HCT116 (cell line): ENCODE measurements at regions not wholly inside any gene's neighbourhood (a gene's known extent, or its start where the extent isn't known, plus 50 kb on each side); places are given as distances from the start of the nearest gene placed in this dataset.
"Not testable (repeated sequence)": the region's sequence is repeated elsewhere in the genome, so short reads cannot be mapped to it uniquely, and the experiment has no call there.

Experiments
- ATAC-seq: fragments of 200-7000 bp; cut with Tn5 transposase; 2 replicates; pipeline ENCODE4 v1.9.1; 2020; ENCODE audit warnings: mild to moderate bottlenecking, moderate library complexity
- BruUV-seq: library from RNA; stranded (reverse); fragments of 400-500 nt; replicated peaks from 2 replicates; lab custom pipeline; 2021; lab: Mats Ljungman, UMichigan
- CTCF ChIA-PET: fragments of 300-600 bp; sonication (Branson Sonifier 250); formaldehyde crosslinking; loops from one replicate; lab custom pipeline; 2021; ENCODE audit warnings: antibody characterized with exemption; lab: Charles Lee
- POLR2A ChIA-PET: fragments of 300-600, 350-600 bp; sonication (Branson Sonifier 250); formaldehyde crosslinking; loops from one replicate; lab custom pipeline; 2021; ENCODE audit warnings: antibody characterized with exemption; lab: Charles Lee
- RAD21 ChIA-PET, 2 experiments: fragments of 300-600 bp; sonication (Branson Sonifier 250); formaldehyde crosslinking; loops; one replicate each; lab custom pipeline; 2023; ENCODE audit warnings: low total read pairs in 2 of 2; ENCODE audit not compliant: uncharacterized antibody in 2 of 2, unreplicated experiment in 2 of 2, low non-redundant PET in 1 of 2; lab: Charles Lee
- DNase-seq: peaks from one replicate; pipeline ENCODE4 v3.0.0-alpha.2; 2010; ENCODE audit warnings: low read depth, low spot score
- H2AFZ ChIP-seq: fragments of 200-600 bp; shearing (Covaris generic), sonication (generic); 2 replicates; pipeline ENCODE4 v1.6.1; 2017; ENCODE audit warnings: low read depth, mixed run types, mixed read lengths, antibody characterized with exemption, low read length; ENCODE audit not compliant: poor library complexity, severe bottlenecking
- H3K27ac ChIP-seq: 2 replicates; pipeline ENCODE4 v1.5.1; 2012; ENCODE audit warnings: low read depth, low read length
- H3K27me3 ChIP-seq: fragments of 200-600 bp; sonication (generic); 2 replicates; pipeline ENCODE4 v1.6.1; 2016; ENCODE audit warnings: mixed run types, low read length, mixed read lengths; ENCODE audit not compliant: insufficient read depth
- H3K36me3 ChIP-seq, 2 experiments: fragments of 200-500 bp in 1 of 2; fragments of 200-600 bp in 1 of 2; sonication (Bioruptor generic) in 1 of 2; sonication (generic) in 1 of 2; 2 replicates each; pipeline versions ENCODE4 v1.5.1 to v1.6.1; 2014 to 2016; ENCODE audit warnings: low read length in 2 of 2, inconsistent platforms in 1 of 2, mixed read lengths in 1 of 2, mixed run types in 1 of 2; ENCODE audit not compliant: insufficient read depth in 2 of 2, control insufficient read depth in 1 of 2
- H3K4me1 ChIP-seq, 2 experiments: fragments of 200-600 bp in 1 of 2; sonication (generic) in 1 of 2; 2 replicates each; pipeline versions ENCODE4 v1.5.1 to v1.6.1; 2012 to 2017; ENCODE audit warnings: low read length in 2 of 2, inconsistent platforms in 1 of 2, mild to moderate bottlenecking in 1 of 2, mixed read lengths in 1 of 2, mixed run types in 1 of 2, moderate library complexity in 1 of 2; ENCODE audit not compliant: insufficient read depth in 2 of 2, control insufficient read depth in 1 of 2
- H3K4me2 ChIP-seq: fragments of 200-600 bp; sonication (generic); 2 replicates; pipeline ENCODE4 v1.6.1; 2017; ENCODE audit warnings: mixed run types, low read length, mixed read lengths
- H3K4me3 ChIP-seq, 2 experiments: fragments of 200-600 bp in 1 of 2; sonication (generic) in 1 of 2; replicated peaks in 1 of 2; 2 replicates each; pipeline ENCODE4 v1.5.1; 2011 to 2016; ENCODE audit warnings: low read length in 2 of 2, control low read depth in 1 of 2, low read depth in 1 of 2, mild to moderate bottlenecking in 1 of 2, mixed read lengths in 1 of 2, mixed run types in 1 of 2
- H3K79me2 ChIP-seq: fragments of 200-600 bp; sonication (generic); 2 replicates; pipeline ENCODE4 v1.6.1; 2017; ENCODE audit warnings: mild to moderate bottlenecking, mixed run types, low read length, moderate library complexity, mixed read lengths; ENCODE audit not compliant: insufficient read depth
- H3K9ac ChIP-seq: fragments of 200-600 bp; sonication (generic); 2 replicates; pipeline ENCODE4 v1.6.1; 2016; ENCODE audit warnings: low read length, mixed read lengths
- H3K9me2 ChIP-seq: fragments of 200-600 bp; sonication (generic), shearing (Covaris generic); 2 replicates; pipeline ENCODE4 v1.6.1; 2017; ENCODE audit warnings: mixed run types, mild to moderate bottlenecking, moderate library complexity; ENCODE audit not compliant: insufficient read depth
- H3K9me3 ChIP-seq, 2 experiments: fragments of 200-500 bp in 1 of 2; fragments of 200-600 bp in 1 of 2; sonication (Bioruptor generic) in 1 of 2; sonication (generic) in 1 of 2; 2 replicates each; pipeline ENCODE4 v1.6.1; 2014 to 2017; ENCODE audit warnings: low read length in 2 of 2, mixed read lengths in 2 of 2, inconsistent platforms in 1 of 2, low read depth in 1 of 2, mild to moderate bottlenecking in 1 of 2, mixed run types in 1 of 2, moderate library complexity in 1 of 2; ENCODE audit not compliant: control insufficient read depth in 1 of 2, insufficient read depth in 1 of 2
- H4K20me1 ChIP-seq: fragments of 200-600 bp; sonication (generic), shearing (Covaris generic); 2 replicates; pipeline ENCODE4 v1.6.1; 2017; ENCODE audit warnings: mixed run types, mild to moderate bottlenecking, moderate library complexity; ENCODE audit not compliant: insufficient read depth
- ATF3 ChIP-seq: IDR thresholded peaks from 2 replicates; pipeline ENCODE4 v1.6.1; 2012
- CBX3 ChIP-seq: IDR thresholded peaks from 2 replicates; pipeline ENCODE4 v1.6.1; 2012; ENCODE audit warnings: low read depth
- EGR1 ChIP-seq: IDR thresholded peaks from 2 replicates; pipeline ENCODE4 v1.6.1; 2012; ENCODE audit warnings: low read depth
- ELF1 ChIP-seq: IDR thresholded peaks from 2 replicates; pipeline ENCODE4 v1.6.1; 2012; ENCODE audit warnings: low read depth, borderline replicate concordance
- EZH2 ChIP-seq: fragments of 200-600 bp; sonication (generic); IDR thresholded peaks from 2 replicates; pipeline ENCODE4 v1.6.1; 2017; ENCODE audit warnings: antibody characterized with exemption, mixed run types
- EZH2phosphoT487 ChIP-seq: fragments of 200-600 bp; IDR thresholded peaks from 2 replicates; pipeline ENCODE4 v1.6.1; 2018; ENCODE audit warnings: antibody characterized with exemption, borderline replicate concordance
- MAX ChIP-seq: IDR thresholded peaks from 2 replicates; pipeline ENCODE4 v1.6.1; 2012
- POLR2A ChIP-seq: IDR thresholded peaks from 2 replicates; pipeline ENCODE4 v1.7.0; 2011; ENCODE audit warnings: borderline replicate concordance; ENCODE audit not compliant: insufficient read depth, insufficient read length; ENCODE audit errors: extremely low read depth
- RAD21 ChIP-seq: IDR thresholded peaks from 2 replicates; pipeline ENCODE4 v1.6.1; 2012; ENCODE audit warnings: low read depth, mild to moderate bottlenecking
- SP1 ChIP-seq: IDR thresholded peaks from 2 replicates; pipeline ENCODE4 v1.6.1; 2012; ENCODE audit warnings: low read depth
- ZBTB33 ChIP-seq: IDR thresholded peaks from 2 replicates; pipeline ENCODE4 v1.6.1; 2011; ENCODE audit warnings: mild to moderate bottlenecking, low read length, moderate library complexity; ENCODE audit not compliant: insufficient replicate concordance; ENCODE audit errors: extremely low read depth
- ZFX ChIP-seq: fragments of 450-650 bp; IDR thresholded peaks from 2 replicates; pipeline ENCODE4 v1.6.1; 2017
- ZNF274 ChIP-seq: fragments of 200-500 bp; sonication (Bioruptor generic); IDR thresholded peaks from 2 replicates; pipeline ENCODE4 v1.6.1; 2014; ENCODE audit warnings: mild to moderate bottlenecking, low read depth, low read length, inconsistent platforms
- intact Hi-C: fragments of 100-400 bp; cut with micrococcal nuclease; formaldehyde crosslinking; loops from 2 replicates; pipeline ENCODE4 v1.10.0; 2022

- TF ChIP-seq EGR1 (no peak), SP1 (no peak), EZH2phosphoT487 (no peak), MAX (no peak), ZFX (no peak), EZH2 (no peak), POLR2A (no peak)
- Histone ChIP-seq H4K20me1 (no peaks in the 10 kb centered on the region), H3K36me3 (no peaks in the 10 kb centered on the region), H3K4me1 (no peaks in the 10 kb centered on the region), H3K9me2 (no peaks in the 10 kb centered on the region), H2AFZ (no peak overlapping the region), H3K9ac (no peak overlapping the region), H3K27ac (no peak overlapping the region), H3K27me3 (no peaks in the 10 kb centered on the region), H3K79me2 (no peaks in the 10 kb centered on the region), H3K9me3 (no peaks in the 10 kb centered on the region), H3K4me3 (no peak overlapping the region), H3K4me2 (no peak overlapping the region)
- intact Hi-C loops: no loop called here
- no peak for ATAC-seq
- POLR2A ChIA-PET: no interaction called here
- RAD21 ChIA-PET: no interaction called here
- CTCF ChIA-PET: no interaction called here
- BruUV-seq: no TSS peak
- DNase-seq: no peak
These were observed 529.8 kb downstream of the DIPK2A start for GRCh38 chr3:144501467-144501866.

GRCh38 chr3:144502402-144502801 is 530.8 kb downstream of the DIPK2A start:
- no peak for DNase-seq
- H3K27me3 ChIP-seq: no peaks in the 10 kb centered on the region
- no peaks in the 10 kb centered on the region for H3K79me2 ChIP-seq
- TF ChIP-seq ZNF274 (no peak), POLR2A (no peak), EZH2 (no peak), ZBTB33 (no peak), ELF1 (no peak), RAD21 (no peak), ATF3 (no peak), ZFX (no peak), CBX3 (no peak), SP1 (no peak)
- no peak overlapping the region for H3K4me3 ChIP-seq
- RAD21 ChIA-PET: no interaction called here
- H2AFZ ChIP-seq: no peak overlapping the region
- POLR2A ChIA-PET: no interaction called here
- CTCF ChIA-PET: no interaction called here
- H3K4me2 ChIP-seq: no peak overlapping the region
- no peaks in the 10 kb centered on the region for H3K9me3 ChIP-seq
- no peaks in the 10 kb centered on the region for H3K36me3 ChIP-seq
- no peak overlapping the region for H3K9ac ChIP-seq
- H3K27ac ChIP-seq: no peak overlapping the region
- intact Hi-C loops: no loop called here
- no TSS peak for BruUV-seq
- no peaks in the 10 kb centered on the region for H3K9me2 ChIP-seq
- ATAC-seq: no peak
- H3K4me1 ChIP-seq: no peaks in the 10 kb centered on the region
- no peaks in the 10 kb centered on the region for H4K20me1 ChIP-seq

- DNase-seq, POLR2A ChIA-PET, H3K4me3 ChIP-seq, BruUV-seq, H3K9me3 ChIP-seq, H3K9ac ChIP-seq, H3K27ac ChIP-seq, intact Hi-C loops, H3K79me2 ChIP-seq, H3K9me2 ChIP-seq, RAD21 ChIA-PET, H3K4me2 ChIP-seq, CTCF ChIA-PET, ATAC-seq, H3K27me3 ChIP-seq, H2AFZ ChIP-seq, H4K20me1 ChIP-seq, H3K36me3 ChIP-seq, H3K4me1 ChIP-seq: not testable (repeated sequence)
These were observed 534.8 kb downstream of the DIPK2A start for GRCh38 chr3:144506375-144506774.
